SK-N-SH treated with all-trans-retinoic acid at 6 μM for 48 hours (cell line): ENCODE measurements at regions not wholly inside any gene's neighbourhood (a gene's known extent, or its start where the extent isn't known, plus 50 kb on each side); places are given as distances from the start of the nearest gene placed in this dataset.

Experiments used
- ATAC-seq: fragments of 200-7000 bp; cut with Tn5 transposase; 3 replicates; pipeline ENCODE4 v1.9.1; 2020; ENCODE audit warnings: mild to moderate bottlenecking, moderate library complexity
- ARNTL ChIP-seq: fragments of 450-650 bp; formaldehyde crosslinking; IDR thresholded peaks from 2 replicates; pipeline ENCODE4 v1.5.0; 2020; ENCODE audit warnings: low read depth, mild to moderate bottlenecking, moderate library complexity, borderline replicate concordance
- CSDC2 ChIP-seq: fragments of 250-450 bp; sonication (Bioruptor Pico); IDR thresholded peaks from 2 replicates; pipeline ENCODE4 v1.5.0; 2020; ENCODE audit warnings: mild to moderate bottlenecking, moderate library complexity
- ESRRG ChIP-seq: fragments of 250-450 bp; sonication (Bioruptor Pico); IDR thresholded peaks from 2 replicates; pipeline ENCODE4 v1.6.1; 2021; ENCODE audit warnings: mild to moderate bottlenecking
- GLIS3 ChIP-seq: fragments of 250-450 bp; sonication (Bioruptor Pico); IDR thresholded peaks from 2 replicates; pipeline ENCODE4 v1.5.0; 2020; ENCODE audit warnings: mild to moderate bottlenecking, moderate library complexity
- ISL1 ChIP-seq: fragments of 250-450 bp; sonication (Bioruptor Pico); IDR thresholded peaks from 2 replicates; pipeline ENCODE4 v2.1.2; 2022; ENCODE audit warnings: mild to moderate bottlenecking, moderate library complexity
- OSR1 ChIP-seq: fragments of 250-450 bp; sonication (Bioruptor Pico); IDR thresholded peaks from 2 replicates; pipeline ENCODE4 v1.8.0; 2022; ENCODE audit warnings: moderate library complexity, mild to moderate bottlenecking, inconsistent platforms
- PPARA ChIP-seq: fragments of 250-450 bp; sonication (Bioruptor Pico); IDR thresholded peaks from 2 replicates; pipeline ENCODE4 v1.5.0; 2020; ENCODE audit warnings: mild to moderate bottlenecking, borderline replicate concordance
- RARB ChIP-seq: fragments of 250-450 bp; sonication (Bioruptor Pico); IDR thresholded peaks from 2 replicates; pipeline ENCODE4 v1.8.0; 2021; ENCODE audit warnings: mild to moderate bottlenecking, moderate library complexity
- SNAI2 ChIP-seq: fragments of 250-450 bp; sonication (Bioruptor Pico); IDR thresholded peaks from 2 replicates; pipeline ENCODE4 v1.5.0; 2020; ENCODE audit warnings: mild to moderate bottlenecking, moderate library complexity
- TCF4 ChIP-seq: fragments of 250-450 bp; sonication (Bioruptor Pico); IDR thresholded peaks from 2 replicates; pipeline ENCODE4 v1.8.0; 2021; ENCODE audit warnings: mild to moderate bottlenecking, moderate library complexity, borderline replicate concordance
- TOX ChIP-seq: fragments of 250-450 bp; sonication (Bioruptor Pico); IDR thresholded peaks from 2 replicates; pipeline ENCODE4 v1.8.0; 2021; ENCODE audit warnings: mild to moderate bottlenecking, moderate library complexity, borderline replicate concordance
- ZC3H10 ChIP-seq: fragments of 250-450 bp; sonication (Bioruptor Pico); IDR thresholded peaks from 2 replicates; pipeline ENCODE4 v1.5.1; 2021; ENCODE audit warnings: mild to moderate bottlenecking, moderate library complexity
- ZFP3 ChIP-seq: fragments of 250-450 bp; sonication (Bioruptor Pico); IDR thresholded peaks from 2 replicates; pipeline ENCODE4 v1.5.0; 2020; ENCODE audit warnings: mild to moderate bottlenecking, moderate library complexity
- ZFP30 ChIP-seq: fragments of 450-650 bp; formaldehyde crosslinking; IDR thresholded peaks from 2 replicates; pipeline ENCODE4 v1.5.0; 2022; ENCODE audit warnings: mild to moderate bottlenecking, moderate library complexity
- ZNF70 ChIP-seq: fragments of 450-650 bp; formaldehyde crosslinking; IDR thresholded peaks from 2 replicates; pipeline ENCODE4 v1.5.0; 2020; ENCODE audit warnings: mild to moderate bottlenecking, moderate library complexity
- ZNF8 ChIP-seq: fragments of 450-650 bp; formaldehyde crosslinking; IDR thresholded peaks from 2 replicates; pipeline ENCODE4 v1.5.0; 2020; ENCODE audit warnings: mild to moderate bottlenecking, moderate library complexity
- TF ChIP-seq, protein P1 (sequence below): fragments of 250-450 bp; sonication (Bioruptor Pico); IDR thresholded peaks from 2 replicates; pipeline ENCODE4 v1.5.0; 2020; ENCODE audit warnings: mild to moderate bottlenecking, moderate library complexity
- TF ChIP-seq, protein P2 (sequence below): fragments of 250-450 bp; sonication (Bioruptor Pico); IDR thresholded peaks from 2 replicates; pipeline ENCODE4 v1.8.0; 2021; ENCODE audit warnings: low read depth, mild to moderate bottlenecking, moderate library complexity, borderline replicate concordance
- TF ChIP-seq, protein P3 (sequence below): fragments of 250-450 bp; sonication (Bioruptor Pico); IDR thresholded peaks from 2 replicates; pipeline ENCODE4 v1.5.1; 2020; ENCODE audit warnings: low read depth, mild to moderate bottlenecking, moderate library complexity
- TF ChIP-seq, protein P4 (sequence below): fragments of 250-450 bp; sonication (Bioruptor Pico); IDR thresholded peaks from 2 replicates; pipeline ENCODE4 v1.5.1; 2021; ENCODE audit warnings: mild to moderate bottlenecking, moderate library complexity
- TF ChIP-seq, protein P5 (sequence below): fragments of 250-450 bp; sonication (Bioruptor Pico); IDR thresholded peaks from 2 replicates; pipeline ENCODE4 v1.8.0; 2020; ENCODE audit warnings: mild to moderate bottlenecking, moderate library complexity, borderline replicate concordance

DNA sequence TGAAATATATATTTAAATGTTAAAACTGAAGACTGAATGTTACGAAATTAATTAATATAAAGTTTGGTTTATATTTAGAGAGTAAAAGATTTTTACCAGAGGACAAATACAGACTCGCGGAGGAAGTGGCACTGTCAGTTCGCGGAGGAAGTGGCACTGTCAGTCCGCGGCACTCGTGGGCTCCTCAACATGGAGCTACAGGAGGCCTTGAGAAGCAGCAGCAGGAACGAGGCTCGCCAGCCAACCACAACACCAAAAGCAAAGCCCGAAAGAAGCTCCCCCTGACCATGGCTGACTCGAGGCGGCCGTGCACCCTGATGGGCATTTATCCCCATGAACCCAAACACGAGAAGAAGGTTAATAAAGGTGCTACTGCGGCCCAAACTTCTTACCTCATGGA lies 125.3 kb upstream of the PABPC4L start:
- ATAC-seq = no peak
- TF ChIP-seq ZNF70 (no peak), ESRRG (CRISPR knock-in tag) (no peak), TOX (CRISPR knock-in tag) (no peak), TCF4 (CRISPR knock-in tag) (no peak), SNAI2 (CRISPR knock-in tag) (no peak), RARB (CRISPR knock-in tag) (no peak), ISL1 (no peak)
- TF ChIP-seq, protein P1, sequence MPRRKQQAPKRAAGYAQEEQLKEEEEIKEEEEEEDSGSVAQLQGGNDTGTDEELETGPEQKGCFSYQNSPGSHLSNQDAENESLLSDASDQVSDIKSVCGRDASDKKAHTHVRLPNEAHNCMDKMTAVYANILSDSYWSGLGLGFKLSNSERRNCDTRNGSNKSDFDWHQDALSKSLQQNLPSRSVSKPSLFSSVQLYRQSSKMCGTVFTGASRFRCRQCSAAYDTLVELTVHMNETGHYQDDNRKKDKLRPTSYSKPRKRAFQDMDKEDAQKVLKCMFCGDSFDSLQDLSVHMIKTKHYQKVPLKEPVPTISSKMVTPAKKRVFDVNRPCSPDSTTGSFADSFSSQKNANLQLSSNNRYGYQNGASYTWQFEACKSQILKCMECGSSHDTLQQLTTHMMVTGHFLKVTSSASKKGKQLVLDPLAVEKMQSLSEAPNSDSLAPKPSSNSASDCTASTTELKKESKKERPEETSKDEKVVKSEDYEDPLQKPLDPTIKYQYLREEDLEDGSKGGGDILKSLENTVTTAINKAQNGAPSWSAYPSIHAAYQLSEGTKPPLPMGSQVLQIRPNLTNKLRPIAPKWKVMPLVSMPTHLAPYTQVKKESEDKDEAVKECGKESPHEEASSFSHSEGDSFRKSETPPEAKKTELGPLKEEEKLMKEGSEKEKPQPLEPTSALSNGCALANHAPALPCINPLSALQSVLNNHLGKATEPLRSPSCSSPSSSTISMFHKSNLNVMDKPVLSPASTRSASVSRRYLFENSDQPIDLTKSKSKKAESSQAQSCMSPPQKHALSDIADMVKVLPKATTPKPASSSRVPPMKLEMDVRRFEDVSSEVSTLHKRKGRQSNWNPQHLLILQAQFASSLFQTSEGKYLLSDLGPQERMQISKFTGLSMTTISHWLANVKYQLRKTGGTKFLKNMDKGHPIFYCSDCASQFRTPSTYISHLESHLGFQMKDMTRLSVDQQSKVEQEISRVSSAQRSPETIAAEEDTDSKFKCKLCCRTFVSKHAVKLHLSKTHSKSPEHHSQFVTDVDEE (CRISPR knock-in tag) = no peak
- TF ChIP-seq, protein P2, sequence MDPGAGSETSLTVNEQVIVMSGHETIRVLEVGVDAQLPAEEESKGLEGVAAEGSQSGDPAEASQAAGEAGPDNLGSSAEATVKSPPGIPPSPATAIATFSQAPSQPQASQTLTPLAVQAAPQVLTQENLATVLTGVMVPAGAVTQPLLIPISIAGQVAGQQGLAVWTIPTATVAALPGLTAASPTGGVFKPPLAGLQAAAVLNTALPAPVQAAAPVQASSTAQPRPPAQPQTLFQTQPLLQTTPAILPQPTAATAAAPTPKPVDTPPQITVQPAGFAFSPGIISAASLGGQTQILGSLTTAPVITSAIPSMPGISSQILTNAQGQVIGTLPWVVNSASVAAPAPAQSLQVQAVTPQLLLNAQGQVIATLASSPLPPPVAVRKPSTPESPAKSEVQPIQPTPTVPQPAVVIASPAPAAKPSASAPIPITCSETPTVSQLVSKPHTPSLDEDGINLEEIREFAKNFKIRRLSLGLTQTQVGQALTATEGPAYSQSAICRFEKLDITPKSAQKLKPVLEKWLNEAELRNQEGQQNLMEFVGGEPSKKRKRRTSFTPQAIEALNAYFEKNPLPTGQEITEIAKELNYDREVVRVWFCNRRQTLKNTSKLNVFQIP (CRISPR knock-in tag) = no peak
- TF ChIP-seq, protein P3, sequence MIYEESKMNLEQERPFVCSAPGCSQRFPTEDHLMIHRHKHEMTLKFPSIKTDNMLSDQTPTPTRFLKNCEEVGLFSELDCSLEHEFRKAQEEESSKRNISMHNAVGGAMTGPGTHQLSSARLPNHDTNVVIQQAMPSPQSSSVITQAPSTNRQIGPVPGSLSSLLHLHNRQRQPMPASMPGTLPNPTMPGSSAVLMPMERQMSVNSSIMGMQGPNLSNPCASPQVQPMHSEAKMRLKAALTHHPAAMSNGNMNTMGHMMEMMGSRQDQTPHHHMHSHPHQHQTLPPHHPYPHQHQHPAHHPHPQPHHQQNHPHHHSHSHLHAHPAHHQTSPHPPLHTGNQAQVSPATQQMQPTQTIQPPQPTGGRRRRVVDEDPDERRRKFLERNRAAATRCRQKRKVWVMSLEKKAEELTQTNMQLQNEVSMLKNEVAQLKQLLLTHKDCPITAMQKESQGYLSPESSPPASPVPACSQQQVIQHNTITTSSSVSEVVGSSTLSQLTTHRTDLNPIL (CRISPR knock-in tag) = no peak

DNA sequence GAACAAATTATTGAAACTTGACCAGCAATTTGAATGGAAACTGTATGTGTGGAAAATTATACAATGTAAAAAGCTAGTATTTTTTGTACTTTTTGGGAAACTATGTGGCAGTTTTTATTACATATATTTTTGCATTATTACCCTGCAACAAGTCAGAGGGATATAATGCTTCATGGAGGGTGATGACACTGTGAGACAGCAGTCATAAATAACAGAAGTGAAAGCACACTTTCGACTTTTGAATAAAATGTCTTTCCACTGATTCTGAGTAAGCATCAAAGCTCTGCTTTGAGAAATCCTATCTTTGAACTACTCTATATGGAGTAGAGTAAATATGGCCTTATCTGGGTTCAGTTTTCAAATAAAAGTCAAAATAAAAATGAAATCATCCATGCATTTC lies 122.6 kb upstream of the PABPC4L start:
- no peak for TF ChIP-seq PPARA (CRISPR knock-in tag)
- no peak for TF ChIP-seq GLIS3
- TF ChIP-seq ARNTL = no peak
- TF ChIP-seq, protein P2 (CRISPR knock-in tag) = no peak
- TF ChIP-seq ZC3H10 = no peak
- TF ChIP-seq, protein P1 (CRISPR knock-in tag) = no peak
- no peak for TF ChIP-seq ZNF8 (CRISPR knock-in tag)
- TF ChIP-seq CSDC2 (CRISPR knock-in tag) = no peak
- TF ChIP-seq ZFP3 (CRISPR knock-in tag) = no peak
- no peak for TF ChIP-seq OSR1
- TF ChIP-seq, protein P3 (CRISPR knock-in tag) = no peak
- TF ChIP-seq, protein P4, sequence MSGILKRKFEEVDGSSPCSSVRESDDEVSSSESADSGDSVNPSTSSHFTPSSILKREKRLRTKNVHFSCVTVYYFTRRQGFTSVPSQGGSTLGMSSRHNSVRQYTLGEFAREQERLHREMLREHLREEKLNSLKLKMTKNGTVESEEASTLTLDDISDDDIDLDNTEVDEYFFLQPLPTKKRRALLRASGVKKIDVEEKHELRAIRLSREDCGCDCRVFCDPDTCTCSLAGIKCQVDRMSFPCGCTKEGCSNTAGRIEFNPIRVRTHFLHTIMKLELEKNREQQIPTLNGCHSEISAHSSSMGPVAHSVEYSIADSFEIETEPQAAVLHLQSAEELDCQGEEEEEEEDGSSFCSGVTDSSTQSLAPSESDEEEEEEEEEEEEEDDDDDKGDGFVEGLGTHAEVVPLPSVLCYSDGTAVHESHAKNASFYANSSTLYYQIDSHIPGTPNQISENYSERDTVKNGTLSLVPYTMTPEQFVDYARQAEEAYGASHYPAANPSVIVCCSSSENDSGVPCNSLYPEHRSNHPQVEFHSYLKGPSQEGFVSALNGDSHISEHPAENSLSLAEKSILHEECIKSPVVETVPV (CRISPR knock-in tag) = no peak
- no peak for TF ChIP-seq ESRRG (CRISPR knock-in tag)
- no peak for TF ChIP-seq ISL1
- TF ChIP-seq, protein P5, sequence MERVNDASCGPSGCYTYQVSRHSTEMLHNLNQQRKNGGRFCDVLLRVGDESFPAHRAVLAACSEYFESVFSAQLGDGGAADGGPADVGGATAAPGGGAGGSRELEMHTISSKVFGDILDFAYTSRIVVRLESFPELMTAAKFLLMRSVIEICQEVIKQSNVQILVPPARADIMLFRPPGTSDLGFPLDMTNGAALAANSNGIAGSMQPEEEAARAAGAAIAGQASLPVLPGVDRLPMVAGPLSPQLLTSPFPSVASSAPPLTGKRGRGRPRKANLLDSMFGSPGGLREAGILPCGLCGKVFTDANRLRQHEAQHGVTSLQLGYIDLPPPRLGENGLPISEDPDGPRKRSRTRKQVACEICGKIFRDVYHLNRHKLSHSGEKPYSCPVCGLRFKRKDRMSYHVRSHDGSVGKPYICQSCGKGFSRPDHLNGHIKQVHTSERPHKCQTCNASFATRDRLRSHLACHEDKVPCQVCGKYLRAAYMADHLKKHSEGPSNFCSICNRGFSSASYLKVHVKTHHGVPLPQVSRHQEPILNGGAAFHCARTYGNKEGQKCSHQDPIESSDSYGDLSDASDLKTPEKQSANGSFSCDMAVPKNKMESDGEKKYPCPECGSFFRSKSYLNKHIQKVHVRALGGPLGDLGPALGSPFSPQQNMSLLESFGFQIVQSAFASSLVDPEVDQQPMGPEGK (CRISPR knock-in tag) = no peak
- TF ChIP-seq SNAI2 (CRISPR knock-in tag) = no peak
- no peak for TF ChIP-seq ZFP30 (CRISPR knock-in tag)
- ATAC-seq = no peak
